ENCODE measurements at regions not wholly inside any gene's neighbourhood (a gene's known extent, or its start where the extent isn't known, plus 50 kb on each side); places are given as distances from the start of the nearest gene placed in this dataset.

- TF ChIP-seq ZXDC (CRISPR knock-in tag; IDR thresholded peaks at IDR 0.05): no peak
- TF ChIP-seq ZIK1 (CRISPR knock-in tag; IDR thresholded peaks at IDR 0.05; ENCODE audit: borderline replicate concordance, low read depth): no peak
- TF ChIP-seq ZNF121 (CRISPR knock-in tag; IDR thresholded peaks at IDR 0.05): no peak
- TF ChIP-seq ZNF513 (CRISPR knock-in tag; conservative IDR thresholded peaks at IDR 0.05): no peak
- no peak for TF ChIP-seq SMAD9 (CRISPR knock-in tag; IDR thresholded peaks at IDR 0.05)
- no peak for TF ChIP-seq GMEB2 (CRISPR knock-in tag; IDR thresholded peaks at IDR 0.05; ENCODE audit: low read depth)
- TF ChIP-seq NCOR1 (IDR thresholded peaks at IDR 0.05; ENCODE audit: borderline replicate concordance, low read length): 0 out of 2 replicates have a peak, but pooled peaks have one; percentile 30
- no peak for TF ChIP-seq ATAD3A (CRISPR knock-in tag; IDR thresholded peaks at IDR 0.05)
- TF ChIP-seq RAD21 (CRISPR knock-in tag; IDR thresholded peaks at IDR 0.05): 0 out of 2 replicates have a peak, but pooled peaks have one; percentile 28
- TF ChIP-seq EEA1 (CRISPR knock-in tag; IDR thresholded peaks at IDR 0.05; ENCODE audit: borderline replicate concordance): no peak
- no peak for TF ChIP-seq FOXO4 (CRISPR knock-in tag; conservative IDR thresholded peaks at IDR 0.05)
- 0 out of 2 replicates have a peak, but pooled peaks have one; percentile 22 for TF ChIP-seq SRY (CRISPR knock-in tag; IDR thresholded peaks at IDR 0.05)
- no peak for TF ChIP-seq E2F5 (CRISPR knock-in tag; conservative IDR thresholded peaks at IDR 0.05)
- TF ChIP-seq ZBTB2 (CRISPR knock-in tag; IDR thresholded peaks at IDR 0.05; ENCODE audit: low read depth): peak; percentile 93
- TF ChIP-seq ZNF383 (CRISPR knock-in tag; IDR thresholded peaks at IDR 0.05; ENCODE audit: borderline replicate concordance): no peak
- TF ChIP-seq GTF3A (CRISPR knock-in tag; conservative IDR thresholded peaks at IDR 0.05): no peak
- TF ChIP-seq XRCC5 (optimal IDR thresholded peaks at IDR 0.05; ENCODE audit: low read length): no peak
- TF ChIP-seq ZNF44 (CRISPR knock-in tag; IDR thresholded peaks at IDR 0.05): no peak
- peak; percentile 72 for TF ChIP-seq HNF4G (IDR thresholded peaks at IDR 0.05; ENCODE audit: borderline replicate concordance, low read depth, low read length)
- TF ChIP-seq HNF4G (CRISPR knock-in tag; IDR thresholded peaks at IDR 0.05; ENCODE audit: borderline replicate concordance, low read depth): no peak
Observed at GRCh38 chr15:94844538-94845389, 613.4 kb downstream of the MCTP2 start (continued).
